Fibroblast of the conjunctiva (primary cell): ENCODE measurements at regions not wholly inside any gene's neighbourhood (a gene's known extent, or its start where the extent isn't known, plus 50 kb on each side); places are given as distances from the start of the nearest gene placed in this dataset.
"Not testable (repeated sequence)": the region's sequence is repeated elsewhere in the genome, so short reads cannot be mapped to it uniquely, and the experiment has no call there.

Experiments used
- DNase-seq: peaks from one replicate; pipeline ENCODE4 v3.0.0-alpha.2; 2010; ENCODE audit warnings: low read depth

DNA sequence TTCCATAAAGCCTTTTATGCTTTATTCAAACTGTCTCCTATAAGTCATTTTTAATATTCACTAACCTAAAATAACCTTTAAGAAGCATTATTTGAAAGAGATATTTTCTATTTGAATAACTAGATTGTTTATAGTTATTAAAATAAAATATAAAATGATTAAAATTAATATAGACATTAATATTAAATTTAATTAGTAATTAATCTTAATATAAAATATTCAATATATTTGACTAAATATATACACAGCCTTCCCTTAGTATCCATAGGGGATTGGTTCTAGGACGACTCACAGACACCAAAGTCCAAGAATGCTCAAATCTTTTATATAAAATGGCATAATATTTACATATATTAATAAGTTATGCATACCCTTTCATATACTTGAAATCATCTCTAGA is 1014.1 kb downstream of the TBL1XR1 start:
- DNase-seq = no peak

- DNase-seq = no peak
These were observed 1023.2 kb downstream of the TBL1XR1 start for GRCh38 chr3:176174060-176174459.

DNA sequence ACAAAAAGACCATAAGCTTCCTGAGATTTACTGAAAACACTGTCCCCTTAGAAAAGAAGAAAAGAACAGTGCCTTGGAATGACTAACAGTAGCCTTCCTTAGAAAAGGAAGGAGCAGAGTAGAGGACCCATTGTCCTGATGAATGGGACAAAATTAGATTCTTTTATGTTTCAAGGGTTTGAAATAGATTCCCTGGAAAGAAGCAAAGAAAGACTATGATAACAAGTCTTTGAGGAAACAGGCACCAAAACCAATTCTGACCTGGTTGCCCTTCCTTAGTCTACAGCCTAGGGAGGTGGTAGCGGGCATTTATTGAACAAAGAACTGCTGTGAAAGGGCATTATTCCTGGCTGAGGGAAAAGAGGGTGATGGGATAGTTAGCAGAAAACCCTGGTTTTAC is 1024.8 kb downstream of the TBL1XR1 start:
- DNase-seq = no peak

DNA sequence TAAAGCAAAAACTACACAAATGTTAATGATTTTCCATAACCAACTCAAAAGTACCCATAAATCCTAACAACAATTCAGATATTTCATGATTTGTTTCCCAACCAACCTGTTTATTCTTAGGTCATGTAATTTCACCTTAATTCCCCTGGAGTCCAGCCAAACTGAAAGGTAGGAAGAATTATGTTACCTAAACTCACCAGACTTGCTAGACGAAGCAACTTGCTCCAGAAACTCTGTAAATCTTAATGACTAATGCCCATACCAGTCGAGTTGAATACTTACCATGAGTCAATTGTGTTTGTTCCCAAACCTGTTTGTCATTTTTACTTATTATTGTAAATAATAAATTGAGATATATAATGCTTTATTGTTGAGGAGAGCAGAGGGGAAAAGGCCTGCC is 1030.0 kb downstream of the TBL1XR1 start:
- no peak for DNase-seq

GRCh38 chr3:176160997-176161396 is 1036.3 kb downstream of the TBL1XR1 start:
- no peak for DNase-seq

DNA sequence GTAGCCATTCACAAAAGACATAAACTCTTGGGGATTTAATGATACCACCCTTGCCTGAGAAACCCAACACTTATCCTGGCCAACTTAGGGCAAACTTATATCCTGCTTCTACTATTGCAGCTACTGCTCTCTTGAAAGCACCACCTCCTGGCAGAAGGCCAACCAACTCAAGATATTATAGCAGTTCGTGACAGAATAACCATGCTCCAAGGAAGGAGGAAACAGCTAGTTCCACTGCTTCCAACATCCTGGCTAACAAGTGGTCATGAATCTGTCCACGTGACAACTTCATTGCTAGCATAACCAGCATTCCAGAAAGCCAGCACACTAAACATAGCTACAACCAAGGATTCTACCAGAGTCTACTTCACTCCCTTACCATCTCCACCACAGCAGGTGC is 1037.5 kb downstream of the TBL1XR1 start:
- DNase-seq = no peak

GRCh38 chr3:176155012-176155411 is 1042.3 kb downstream of the TBL1XR1 start:
- DNase-seq = no peak

- DNase-seq = no peak
These were observed 1047.7 kb downstream of the TBL1XR1 start for GRCh38 chr3:176149567-176149966.

- DNase-seq = no peak
These were observed 1050.0 kb downstream of the TBL1XR1 start for GRCh38 chr3:176147251-176147650.

GRCh38 chr3:176141837-176142236 is 1055.4 kb downstream of the TBL1XR1 start:
- DNase-seq = no peak

- no peak for DNase-seq
These were observed 1076.8 kb downstream of the TBL1XR1 start for GRCh38 chr3:176120507-176120906.

DNA sequence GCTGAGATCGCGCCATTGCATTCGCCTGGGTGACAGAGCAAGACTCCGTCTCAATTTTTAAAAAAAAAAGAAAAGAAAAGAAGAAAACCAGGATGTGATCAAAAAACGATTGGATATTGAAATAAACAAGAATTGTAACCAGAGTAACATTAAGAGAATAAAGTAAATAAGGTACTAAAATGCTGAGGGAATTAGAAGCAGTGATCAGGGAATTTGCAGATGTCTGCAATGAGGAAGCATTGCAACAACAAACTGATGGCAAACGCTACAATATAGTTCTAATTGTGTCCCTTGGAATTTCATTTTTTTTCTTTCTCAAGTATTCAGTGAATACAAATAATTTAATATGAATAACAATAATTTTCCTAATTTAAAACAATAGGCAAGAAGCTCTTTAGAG is 1077.5 kb downstream of the TBL1XR1 start:
- DNase-seq = no peak

DNA sequence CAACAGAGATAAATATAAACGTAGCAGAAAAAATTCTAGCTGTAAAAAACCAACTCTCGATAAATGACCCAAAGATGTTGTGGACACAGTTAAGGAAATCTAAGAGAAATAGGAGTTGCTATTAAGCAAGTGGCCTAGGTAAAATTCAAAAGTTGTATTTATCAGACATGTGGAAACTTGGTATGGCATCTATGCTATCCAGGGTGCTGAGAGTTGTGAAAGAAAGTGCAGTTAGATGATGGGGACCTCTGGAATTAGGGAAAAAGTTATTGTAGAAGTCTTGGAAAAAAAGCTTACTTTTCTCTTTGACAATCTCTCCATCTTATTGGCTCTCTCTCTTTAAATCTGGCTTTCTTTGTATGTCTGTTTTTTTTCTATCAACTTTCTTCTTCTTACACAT is 1090.9 kb downstream of the TBL1XR1 start:
- no peak for DNase-seq

DNA sequence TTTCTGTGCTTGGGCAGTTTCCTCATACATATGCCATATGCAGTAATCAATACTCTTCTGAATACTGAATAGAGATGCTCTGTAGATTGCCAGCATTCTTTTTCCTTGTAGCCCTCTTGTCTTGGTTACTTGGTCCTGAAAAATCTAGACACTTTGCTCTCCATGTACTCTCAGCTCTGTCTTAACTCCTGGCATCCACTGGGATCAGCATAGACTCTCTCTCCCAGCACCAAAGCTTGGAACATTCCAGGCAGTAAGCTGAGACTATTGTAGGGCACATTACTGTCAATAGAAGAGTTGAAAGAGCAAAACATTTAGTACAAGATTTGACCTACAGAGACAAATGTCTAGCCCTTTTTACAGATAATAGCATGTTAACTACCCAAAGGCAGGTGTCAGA is 1100.3 kb downstream of the TBL1XR1 start:
- no peak for DNase-seq

- DNase-seq = not testable (repeated sequence)
These were observed 1103.4 kb downstream of the TBL1XR1 start for GRCh38 chr3:176093892-176094291.

GRCh38 chr3:176090727-176091126 is 1106.6 kb downstream of the TBL1XR1 start:
- DNase-seq = no peak

DNA sequence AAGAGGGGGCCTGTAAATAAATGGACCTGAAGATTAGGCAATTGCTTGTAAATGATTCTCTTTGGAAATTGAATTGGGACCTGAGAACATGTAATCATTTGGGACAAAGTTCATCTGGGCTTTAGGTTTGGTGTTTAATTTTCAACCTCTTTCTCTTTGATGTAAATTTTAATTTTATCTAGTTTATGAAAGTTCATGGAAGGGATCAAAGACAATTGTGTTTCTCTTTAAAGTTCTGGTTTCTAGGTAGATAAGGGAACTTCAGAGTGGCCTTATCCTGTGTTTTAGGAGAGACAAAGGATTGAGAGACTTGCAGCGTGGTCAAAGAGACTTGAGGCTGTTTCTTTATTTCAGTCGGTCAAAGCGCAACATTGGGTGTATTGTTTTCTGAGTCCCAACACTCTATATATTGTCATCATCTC is 1108.3 kb downstream of the TBL1XR1 start:
- no peak for DNase-seq

GRCh38 chr3:176087066-176087697 is 1110.1 kb downstream of the TBL1XR1 start:
- DNase-seq = no peak

DNA sequence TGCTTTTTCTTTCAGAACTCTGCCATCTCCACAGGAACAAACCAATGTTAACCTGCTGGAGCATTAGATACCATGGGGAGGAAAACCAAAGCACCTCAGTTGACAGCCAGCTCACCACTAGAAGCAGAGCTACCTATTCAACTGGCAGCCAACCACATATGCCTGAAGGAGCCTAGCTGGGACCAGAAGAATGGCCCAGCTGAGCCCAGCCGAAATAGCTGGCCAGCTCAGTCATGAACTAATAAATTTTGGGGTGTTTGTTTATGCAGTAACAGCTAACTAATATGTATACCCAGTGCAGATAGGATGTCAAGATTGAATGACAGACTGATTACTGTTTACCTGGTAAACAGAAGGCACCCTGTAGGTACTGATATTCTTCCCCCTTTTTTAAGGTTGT is 1117.5 kb downstream of the TBL1XR1 start:
- DNase-seq = no peak

DNA sequence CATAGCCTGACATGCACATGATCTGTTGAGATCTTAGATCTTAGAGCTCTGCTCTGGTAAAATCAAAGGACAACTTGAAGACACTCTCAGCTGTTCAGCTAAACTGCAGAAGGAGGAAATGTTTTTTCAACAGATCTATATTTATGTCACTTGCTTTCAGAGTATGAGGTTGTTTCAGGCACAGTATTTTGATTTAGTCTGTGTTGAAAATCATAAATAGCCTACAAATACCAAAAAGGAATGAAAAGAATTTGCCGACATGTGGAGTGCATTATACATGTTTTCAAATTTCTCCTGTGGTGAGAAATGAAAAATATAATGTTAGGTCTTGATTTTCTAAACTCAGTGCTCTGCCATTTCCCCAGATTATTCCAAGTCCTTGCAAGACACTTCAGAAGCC is 1118.4 kb downstream of the TBL1XR1 start:
- DNase-seq = peak; percentile 9

GRCh38 chr3:176075491-176075890 is 1121.8 kb downstream of the TBL1XR1 start:
- DNase-seq = peak; percentile 12

GRCh38 chr3:176075046-176075445 is 1122.2 kb downstream of the TBL1XR1 start:
- no peak for DNase-seq

- no peak for DNase-seq
These were observed 1123.2 kb downstream of the TBL1XR1 start for GRCh38 chr3:176074096-176074495.

DNA sequence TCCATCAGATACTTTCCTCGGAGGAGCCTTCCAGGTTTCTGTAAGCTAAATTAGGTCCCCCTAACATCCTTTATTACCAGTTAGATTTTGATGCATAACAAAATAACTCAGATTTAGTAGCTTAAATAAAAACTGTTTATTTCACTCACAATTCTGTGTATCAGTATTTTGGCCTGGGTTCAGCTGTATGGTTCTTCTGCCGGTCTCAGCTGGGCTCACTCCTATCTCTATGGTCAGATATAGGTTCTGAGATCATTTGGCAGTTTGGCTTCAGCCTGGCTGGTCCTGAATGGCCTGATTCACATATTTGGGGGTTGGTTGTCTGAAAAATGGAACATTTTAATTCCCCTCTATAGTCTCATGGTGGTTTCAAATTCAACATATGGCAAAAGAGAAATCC is 1125.3 kb downstream of the TBL1XR1 start:
- DNase-seq = no peak

DNA sequence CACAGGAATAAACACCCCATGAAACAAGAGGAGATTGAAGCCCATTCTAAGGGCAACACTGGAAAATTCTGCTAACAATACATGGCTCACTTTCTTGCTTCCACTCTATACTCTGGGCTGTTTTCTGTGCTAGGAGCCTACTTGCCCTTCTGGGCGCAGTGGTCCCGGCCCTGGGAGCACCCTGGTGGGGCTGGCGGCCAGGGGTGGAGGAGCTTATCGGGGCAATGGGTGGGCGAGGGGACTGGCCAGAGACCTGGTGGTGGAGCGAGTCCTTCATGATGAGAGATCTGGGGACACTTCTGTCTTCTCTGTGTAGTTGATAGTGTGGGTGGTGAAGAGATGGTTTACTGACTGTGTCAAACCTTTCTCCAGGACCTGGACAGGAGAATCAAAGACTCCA is 1128.5 kb downstream of the TBL1XR1 start:
- DNase-seq = no peak
